Endothelial cell of umbilical vein (primary cell): ENCODE measurements at regions not wholly inside any gene's neighbourhood (a gene's known extent, or its start where the extent isn't known, plus 50 kb on each side); places are given as distances from the start of the nearest gene placed in this dataset.

Experiments used
- BruUV-seq: library from RNA; stranded (reverse); fragments of 400-500 nt; replicated peaks from 2 replicates; lab custom pipeline; 2021; lab: Mats Ljungman, UMichigan
- CTCF ChIA-PET: fragments of 300-600, 350-600 bp; sonication (Branson Sonifier 250); formaldehyde crosslinking; loops from one replicate; lab custom pipeline; 2021; ENCODE audit warnings: antibody characterized with exemption, inconsistent platforms; lab: Charles Lee
- POLR2A ChIA-PET: fragments of 300-600, 350-600 bp; sonication (Branson Sonifier 250); formaldehyde crosslinking; loops from one replicate; lab custom pipeline; 2021; ENCODE audit warnings: antibody characterized with exemption, inconsistent platforms; lab: Charles Lee
- DNase-seq: peaks from one replicate; pipeline ENCODE4 v3.0.0-alpha.2; 2011; ENCODE audit warnings: low read depth, low spot score
- FAIRE-seq: peaks from 2 replicates; lab custom pipeline; 2011; peaks lifted over from hg19 to GRCh38; lab: Jason Lieb, UNC
- H2AFZ ChIP-seq: 2 replicates; pipeline ENCODE4 v1.6.0; 2012; ENCODE audit warnings: low read depth, low read length, control low read depth, inconsistent platforms
- H3K27ac ChIP-seq: 2 replicates; pipeline ENCODE4 v1.5.1; 2011; ENCODE audit warnings: low read depth, mild to moderate bottlenecking, control low read depth, low read length, moderate library complexity; ENCODE audit not compliant: insufficient read depth
- H3K27me3 ChIP-seq, 2 experiments: 2 replicates each; pipeline versions ENCODE4 v1.6.0 to v1.6.1; 2011; ENCODE audit warnings: low read length in 2 of 2, mixed read lengths in 1 of 2; ENCODE audit not compliant: control insufficient read depth in 2 of 2, insufficient read depth in 2 of 2
- H3K36me3 ChIP-seq, 2 experiments: 2 replicates in 1 of 2; 3 replicates in 1 of 2; pipeline ENCODE4 v1.5.1; 2011; ENCODE audit warnings: low read length in 2 of 2, mild to moderate bottlenecking in 1 of 2, moderate library complexity in 1 of 2; ENCODE audit not compliant: control insufficient read depth in 2 of 2, insufficient read depth in 2 of 2; ENCODE audit errors: extremely low read depth in 1 of 2
- H3K4me1 ChIP-seq: 3 replicates; pipeline ENCODE4 v1.5.1; 2011; ENCODE audit warnings: mild to moderate bottlenecking, low read length; ENCODE audit not compliant: control insufficient read depth, insufficient read depth; ENCODE audit errors: extremely low read depth
- H3K4me2 ChIP-seq: 2 replicates; pipeline ENCODE4 v1.6.1; 2011; ENCODE audit warnings: low read length, control low read depth, mixed read lengths; ENCODE audit not compliant: insufficient read depth
- H3K4me3 ChIP-seq, 3 experiments: fragments of 200-600 bp in 1 of 3; sonication (generic), shearing (Covaris generic) in 1 of 3; replicated peaks in 1 of 3; 2 replicates each; pipeline ENCODE4 v1.5.1; 2011 to 2016; ENCODE audit warnings: control low read depth in 3 of 3, low read length in 3 of 3, mild to moderate bottlenecking in 2 of 3, inconsistent platforms in 1 of 3, low read depth in 1 of 3, moderate library complexity in 1 of 3; ENCODE audit not compliant: insufficient read depth in 1 of 3
- H3K79me2 ChIP-seq: 2 replicates; pipeline ENCODE4 v1.6.0; 2012; ENCODE audit warnings: low read length, inconsistent platforms; ENCODE audit not compliant: control insufficient read depth, insufficient read depth
- H3K9ac ChIP-seq: replicated peaks from 2 replicates; pipeline ENCODE3; 2011; ENCODE audit warnings: low read length, control low read depth; ENCODE audit not compliant: insufficient read depth; ENCODE audit errors: extremely low read depth
- H3K9me1 ChIP-seq: replicated peaks from 3 replicates; pipeline ENCODE4 v1.6.0; 2011; ENCODE audit warnings: mild to moderate bottlenecking, low read length; ENCODE audit not compliant: control insufficient read depth, insufficient read depth; ENCODE audit errors: extremely low read depth
- H3K9me3 ChIP-seq: replicated peaks from 2 replicates; pipeline ENCODE4 v1.5.1; 2012; ENCODE audit warnings: low read length, inconsistent platforms; ENCODE audit not compliant: control insufficient read depth, insufficient read depth
- H4K20me1 ChIP-seq: replicated peaks from 2 replicates; pipeline ENCODE3; 2011; ENCODE audit warnings: mild to moderate bottlenecking, low read length; ENCODE audit not compliant: control insufficient read depth, insufficient read depth; ENCODE audit errors: extremely low read depth
- EZH2 ChIP-seq: IDR thresholded peaks from 2 replicates; pipeline ENCODE4 v1.6.1; 2012; ENCODE audit warnings: borderline replicate concordance, low read depth, mild to moderate bottlenecking, moderate library complexity, low read length, inconsistent platforms; ENCODE audit not compliant: severe bottlenecking
- FOS ChIP-seq: IDR thresholded peaks from 2 replicates; pipeline ENCODE4 v1.6.1; 2011; ENCODE audit warnings: mild to moderate bottlenecking, low read length, moderate library complexity, borderline replicate concordance; ENCODE audit not compliant: insufficient read depth
- GATA2 ChIP-seq: IDR thresholded peaks from 2 replicates; pipeline ENCODE4 v1.7.0; 2011; ENCODE audit warnings: low read depth, mild to moderate bottlenecking, moderate library complexity, mixed read lengths, low read length; ENCODE audit not compliant: insufficient read length, insufficient read depth
- JUN ChIP-seq: IDR thresholded peaks from 2 replicates; pipeline ENCODE4 v1.6.1; 2011; ENCODE audit warnings: borderline replicate concordance, low read depth; ENCODE audit not compliant: insufficient read length, insufficient read depth
- MYC ChIP-seq: IDR thresholded peaks from one replicate; pipeline ENCODE4 v1.6.1; 2011; ENCODE audit warnings: mild to moderate bottlenecking, low read depth, low read length
- POLR2A ChIP-seq: IDR thresholded peaks from 2 replicates; pipeline ENCODE4 v1.6.1; 2012; ENCODE audit warnings: low read depth, mild to moderate bottlenecking, control low read depth, low read length
- POLR2AphosphoS5 ChIP-seq: IDR thresholded peaks from 2 replicates; pipeline ENCODE4 v1.6.1; 2012; ENCODE audit warnings: low read depth, mild to moderate bottlenecking, control low read depth, low read length, moderate library complexity; ENCODE audit not compliant: insufficient read depth
- dilution Hi-C: fragments of 300-500 bp; cut with MboI; formaldehyde crosslinking; loops from one replicate; pipeline ENCODE4 v1.15.0; 2019; ENCODE audit warnings: low sequenced_read_pairs; ENCODE audit not compliant: extremely low pct_ligation_motif_present
- intact Hi-C: fragments of 100-400 bp; cut with micrococcal nuclease; formaldehyde crosslinking; loops from one replicate; pipeline ENCODE4 v1.10.0; 2022
- TF ChIP-seq, protein P1 (sequence below): IDR thresholded peaks from 2 replicates; pipeline ENCODE4 v1.6.1; 2011; ENCODE audit not compliant: insufficient read depth, insufficient read length
- TF ChIP-seq, protein P2 (sequence below), 2 donors: IDR thresholded peaks; 1 replicate in 1 of 2; 2 replicates in 1 of 2; pipeline ENCODE4 v1.5.1; 2011; ENCODE audit warnings: low read length in 2 of 2, mild to moderate bottlenecking in 2 of 2, moderate library complexity in 2 of 2, control low read depth in 1 of 2, inconsistent platforms in 1 of 2, low read depth in 1 of 2; ENCODE audit not compliant: insufficient read depth in 1 of 2; ENCODE audit errors: extremely low read depth in 1 of 2

DNA sequence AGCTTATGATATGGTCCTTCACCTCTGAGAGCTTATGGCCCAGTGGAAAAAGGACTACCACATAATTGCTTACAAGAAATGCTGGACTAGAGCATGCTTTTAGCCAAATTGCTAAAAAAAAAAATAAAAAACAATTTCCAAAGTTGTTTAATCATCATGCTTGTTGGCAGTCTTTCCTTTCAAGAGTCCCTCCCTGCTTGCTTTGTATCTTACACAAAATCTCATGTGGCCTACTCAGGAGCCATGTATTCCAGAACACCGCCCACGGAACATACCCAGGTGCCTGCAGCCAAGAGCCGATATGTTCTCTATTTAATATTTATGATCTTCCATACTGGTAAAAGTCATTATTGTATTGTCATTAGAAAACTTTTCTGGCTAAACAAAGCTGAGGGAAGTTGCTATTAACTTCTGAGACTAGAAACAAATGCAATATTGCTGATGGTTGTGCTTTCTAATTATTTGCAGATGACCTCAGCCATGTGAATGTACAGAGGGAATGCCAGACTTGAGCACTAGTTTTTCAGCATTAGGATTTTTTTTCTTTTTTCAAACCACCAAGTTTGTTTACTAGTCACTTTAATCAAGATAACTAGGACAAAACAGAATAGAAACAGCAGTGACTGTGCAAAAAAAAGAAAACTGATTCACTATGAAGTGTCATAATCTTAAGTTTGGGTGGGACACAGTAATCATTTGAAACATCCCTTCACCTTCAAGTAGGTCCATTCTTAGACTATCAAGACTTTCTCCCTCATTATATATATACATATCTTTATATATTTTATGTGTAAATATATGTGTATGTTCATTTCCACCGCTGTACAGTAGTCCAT is 129.3 kb upstream of the GORAB start:
- no peak overlapping the region for H2AFZ ChIP-seq
- H3K4me2 ChIP-seq, result no peak overlapping the region
- intact Hi-C loops, result no loop called here
- no peak overlapping the region for H3K9ac ChIP-seq
- H3K36me3 ChIP-seq, result no peaks in the 10 kb centered on the region
- ChIA-PET POLR2A (no interaction called here), CTCF (interaction anchor here (1.1 kb wide), 1 partner anchor 474 kb away, joined by 3 read pairs; no protein-coding TSS in a partner anchor)
- TF ChIP-seq, protein P1, sequence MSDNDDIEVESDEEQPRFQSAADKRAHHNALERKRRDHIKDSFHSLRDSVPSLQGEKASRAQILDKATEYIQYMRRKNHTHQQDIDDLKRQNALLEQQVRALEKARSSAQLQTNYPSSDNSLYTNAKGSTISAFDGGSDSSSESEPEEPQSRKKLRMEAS, result no peak
- TF ChIP-seq EZH2 (no peak), POLR2A (no peak)
- no peaks in the 10 kb centered on the region for H4K20me1 ChIP-seq
- BruUV-seq, result no TSS peak
- H3K27me3 ChIP-seq, result no peaks in the 10 kb centered on the region
- no peaks in the 10 kb centered on the region for H3K4me1 ChIP-seq
- no peak overlapping the region for H3K4me3 ChIP-seq
- no peak overlapping the region for H3K27ac ChIP-seq
- dilution Hi-C loops, result no loop called here
- H3K9me1 ChIP-seq, result no peaks in the 10 kb centered on the region
- FAIRE-seq, result no peak
- DNase-seq, result no peak
- no peaks in the 10 kb centered on the region for H3K9me3 ChIP-seq
- no peaks in the 10 kb centered on the region for H3K79me2 ChIP-seq

DNA sequence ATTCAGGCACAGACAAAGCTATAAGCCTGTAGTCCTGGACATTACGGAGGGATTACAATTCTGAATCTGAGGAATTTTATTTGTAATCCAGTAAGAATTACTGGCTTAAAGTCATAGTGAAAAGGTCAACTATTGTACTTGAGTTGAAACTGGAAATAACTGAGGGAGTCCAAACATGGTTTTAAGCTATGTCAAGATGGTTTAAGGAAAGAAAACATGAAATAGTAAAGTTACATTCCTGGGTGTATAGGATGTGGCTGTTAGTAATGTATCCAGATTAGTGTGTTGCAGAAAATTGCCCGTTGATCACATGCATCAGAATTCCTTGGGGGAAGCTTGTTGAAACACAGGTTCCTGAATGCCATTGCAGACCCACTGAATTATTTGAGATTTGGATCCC is 124.8 kb upstream of the GORAB start:
- CTCF ChIA-PET, result no interaction called here
- intact Hi-C loops, result no loop called here
- no peak overlapping the region for H3K4me2 ChIP-seq
- POLR2A ChIA-PET, result no interaction called here
- no peaks in the 10 kb centered on the region for H3K36me3 ChIP-seq
- H3K27me3 ChIP-seq, result peaks cover 0 to 3% of the 10 kb centered on the region in 2 experiments
- H3K79me2 ChIP-seq, result no peaks in the 10 kb centered on the region
- H3K9ac ChIP-seq, result no peak overlapping the region
- no TSS peak for BruUV-seq
- no peak overlapping the region for H2AFZ ChIP-seq
- FAIRE-seq (no peak), DNase-seq (no peak)
- H3K4me3 ChIP-seq, result no peak overlapping the region
- H3K9me1 ChIP-seq, result no peaks in the 10 kb centered on the region
- no peak overlapping the region for H3K27ac ChIP-seq
- H4K20me1 ChIP-seq, result no peaks in the 10 kb centered on the region
- dilution Hi-C loops, result no loop called here
- H3K9me3 ChIP-seq, result no peaks in the 10 kb centered on the region
- no peaks in the 10 kb centered on the region for H3K4me1 ChIP-seq
- TF ChIP-seq GATA2 (no peak), EZH2 (no peak), JUN (no peak), POLR2AphosphoS5 (no peak), FOS (no peak), MYC (no peak), POLR2A (no peak)
- TF ChIP-seq, protein P2, sequence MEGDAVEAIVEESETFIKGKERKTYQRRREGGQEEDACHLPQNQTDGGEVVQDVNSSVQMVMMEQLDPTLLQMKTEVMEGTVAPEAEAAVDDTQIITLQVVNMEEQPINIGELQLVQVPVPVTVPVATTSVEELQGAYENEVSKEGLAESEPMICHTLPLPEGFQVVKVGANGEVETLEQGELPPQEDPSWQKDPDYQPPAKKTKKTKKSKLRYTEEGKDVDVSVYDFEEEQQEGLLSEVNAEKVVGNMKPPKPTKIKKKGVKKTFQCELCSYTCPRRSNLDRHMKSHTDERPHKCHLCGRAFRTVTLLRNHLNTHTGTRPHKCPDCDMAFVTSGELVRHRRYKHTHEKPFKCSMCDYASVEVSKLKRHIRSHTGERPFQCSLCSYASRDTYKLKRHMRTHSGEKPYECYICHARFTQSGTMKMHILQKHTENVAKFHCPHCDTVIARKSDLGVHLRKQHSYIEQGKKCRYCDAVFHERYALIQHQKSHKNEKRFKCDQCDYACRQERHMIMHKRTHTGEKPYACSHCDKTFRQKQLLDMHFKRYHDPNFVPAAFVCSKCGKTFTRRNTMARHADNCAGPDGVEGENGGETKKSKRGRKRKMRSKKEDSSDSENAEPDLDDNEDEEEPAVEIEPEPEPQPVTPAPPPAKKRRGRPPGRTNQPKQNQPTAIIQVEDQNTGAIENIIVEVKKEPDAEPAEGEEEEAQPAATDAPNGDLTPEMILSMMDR (IDR thresholded peaks at IDR 0.05; ENCODE audit: extremely low read depth in 1 of 2, insufficient read depth in 1 of 2, low read depth in 1 of 2, low read length in 2 of 2), result no peak
- TF ChIP-seq, protein P1, result no peak
